IMR-90 (cell line): ENCODE measurements at regions not wholly inside any gene's neighbourhood (a gene's known extent, or its start where the extent isn't known, plus 50 kb on each side); places are given as distances from the start of the nearest gene placed in this dataset.

Experiments used
- ATAC-seq: fragments of 200-7000 bp; cut with Tn5 transposase; 2 replicates; pipeline ENCODE4 v1.9.1; 2020; ENCODE audit warnings: low read depth, mild to moderate bottlenecking, moderate library complexity
- BruUV-seq: library from RNA; stranded (reverse); fragments of 400-500 nt; replicated peaks from 2 replicates; lab custom pipeline; 2021; lab: Mats Ljungman, UMichigan
- CTCF ChIA-PET: fragments of 300-600 bp; formaldehyde crosslinking; extraction: SDS; loops from one replicate; lab custom pipeline; 2021; ENCODE audit warnings: antibody characterized with exemption; lab: Yijun Ruan, JAX
- POLR2A ChIA-PET: fragments of 300-600 bp; sonication (Branson Sonifier 250); formaldehyde crosslinking; loops from one replicate; lab custom pipeline; 2022; ENCODE audit warnings: antibody characterized with exemption; ENCODE audit not compliant: unreplicated experiment; lab: Charles Lee
- DNase-seq: peaks from one replicate; pipeline ENCODE4 v3.0.0; 2013
- H2AFZ ChIP-seq: replicated peaks from 2 replicates; pipeline ENCODE3; 2013; ENCODE audit warnings: low read length, mild to moderate bottlenecking; ENCODE audit not compliant: poor library complexity
- H2AK5ac ChIP-seq: 2 replicates; pipeline ENCODE4 v1.6.1; 2013; ENCODE audit warnings: low read depth, low read length, inconsistent platforms
- H2AK9ac ChIP-seq: replicated peaks from 2 replicates; pipeline ENCODE3; 2013; ENCODE audit warnings: mild to moderate bottlenecking, low read depth, low read length, moderate library complexity; ENCODE audit not compliant: poor library complexity
- H2BK120ac ChIP-seq: 2 replicates; pipeline ENCODE4 v1.6.1; 2013; ENCODE audit warnings: low read depth, low read length, inconsistent platforms
- H2BK15ac ChIP-seq: 3 replicates; pipeline ENCODE4 v1.6.1; 2013; ENCODE audit warnings: low read depth, low read length, inconsistent platforms
- H2BK20ac ChIP-seq: 2 replicates; pipeline ENCODE4 v1.6.1; 2013; ENCODE audit warnings: low read depth, mild to moderate bottlenecking, inconsistent platforms, low read length, moderate library complexity
- H2BK5ac ChIP-seq: 2 replicates; pipeline ENCODE4 v1.6.1; 2013; ENCODE audit warnings: mild to moderate bottlenecking, low read depth, low read length, inconsistent platforms; ENCODE audit not compliant: poor library complexity, severe bottlenecking
- H3K14ac ChIP-seq: replicated peaks from 2 replicates; pipeline ENCODE4 v1.6.1; 2013; ENCODE audit warnings: low read depth, low read length, inconsistent platforms
- H3K18ac ChIP-seq: 2 replicates; pipeline ENCODE4 v1.6.1; 2013; ENCODE audit warnings: low read depth, low read length, control low read depth
- H3K23ac ChIP-seq: 2 replicates; pipeline ENCODE4 v1.6.1; 2013; ENCODE audit warnings: low read depth, low read length, inconsistent platforms
- H3K27ac ChIP-seq: 2 replicates; pipeline ENCODE4 v1.5.1; 2013; ENCODE audit warnings: mild to moderate bottlenecking, control low read depth, low read length; ENCODE audit not compliant: insufficient read depth
- H3K27me3 ChIP-seq: 2 replicates; pipeline ENCODE4 v1.6.1; 2013; ENCODE audit warnings: low read length; ENCODE audit not compliant: control insufficient read depth, insufficient read depth
- H3K36me3 ChIP-seq: 2 replicates; pipeline ENCODE4 v1.6.1; 2013; ENCODE audit warnings: low read length, mixed read lengths; ENCODE audit not compliant: control insufficient read depth, insufficient read depth
- H3K4ac ChIP-seq: 2 replicates; pipeline ENCODE4 v1.6.1; 2013; ENCODE audit warnings: low read depth, low read length, inconsistent platforms
- H3K4me1 ChIP-seq: 2 replicates; pipeline ENCODE4 v1.6.1; 2013; ENCODE audit warnings: low read length, mixed read lengths; ENCODE audit not compliant: control insufficient read depth, insufficient read depth
- H3K4me2 ChIP-seq: 2 replicates; pipeline ENCODE4 v1.6.1; 2013; ENCODE audit warnings: low read depth, mild to moderate bottlenecking, control low read depth, low read length, moderate library complexity
- H3K4me3 ChIP-seq: 2 replicates; pipeline ENCODE4 v1.5.1; 2013; ENCODE audit warnings: low read depth, mild to moderate bottlenecking, control low read depth, low read length, moderate library complexity; ENCODE audit not compliant: insufficient read depth
- H3K56ac ChIP-seq: 2 replicates; pipeline ENCODE4 v1.6.1; 2013; ENCODE audit warnings: low read length, inconsistent platforms; ENCODE audit not compliant: insufficient read depth; ENCODE audit errors: extremely low read depth
- H3K79me1 ChIP-seq, 2 experiments: 2 replicates each; pipeline ENCODE4 v1.6.1; 2013; ENCODE audit warnings: low read length in 2 of 2, inconsistent platforms in 1 of 2, low read depth in 1 of 2
- H3K9ac ChIP-seq: 2 replicates; pipeline ENCODE4 v1.6.1; 2013; ENCODE audit warnings: low read depth, low read length, control low read depth
- H3K9me1 ChIP-seq: 2 replicates; pipeline ENCODE4 v1.6.1; 2013; ENCODE audit warnings: low read length, inconsistent platforms; ENCODE audit not compliant: insufficient read depth
- H3K9me3 ChIP-seq: 2 replicates; pipeline ENCODE4 v1.6.1; 2013; ENCODE audit warnings: low read length; ENCODE audit not compliant: control insufficient read depth, insufficient read depth
- H4K20me1 ChIP-seq: 2 replicates; pipeline ENCODE4 v1.6.1; 2013; ENCODE audit warnings: low read length, inconsistent platforms; ENCODE audit not compliant: insufficient read depth
- H4K5ac ChIP-seq: 2 replicates; pipeline ENCODE4 v1.6.1; 2013; ENCODE audit warnings: mild to moderate bottlenecking, low read depth, low read length, control low read depth
- H4K8ac ChIP-seq, 2 experiments: 2 replicates each; pipeline ENCODE4 v1.6.1; 2013; ENCODE audit warnings: low read depth in 2 of 2, low read length in 2 of 2, control low read depth in 1 of 2, inconsistent platforms in 1 of 2
- H4K91ac ChIP-seq: 2 replicates; pipeline ENCODE4 v1.6.1; 2013; ENCODE audit warnings: low read depth, low read length, inconsistent platforms; ENCODE audit not compliant: insufficient read depth
- CEBPB ChIP-seq: IDR thresholded peaks from 2 replicates; pipeline ENCODE4 v1.6.1; 2012; ENCODE audit warnings: low read depth, low read length, improper control_type of control experiment
- CTCF ChIP-seq: conservative IDR thresholded peaks from 2 replicates; pipeline ENCODE4 v1.5.1; 2012; ENCODE audit warnings: mild to moderate bottlenecking, low read depth, low read length, improper control_type of control experiment
- ELK1 ChIP-seq: fragments of 150-350 bp; IDR thresholded peaks from 2 replicates; pipeline ENCODE4 v1.6.1; 2016; ENCODE audit warnings: low read depth, mild to moderate bottlenecking, low read length, moderate library complexity, borderline replicate concordance
- MAZ ChIP-seq: IDR thresholded peaks from 2 replicates; pipeline ENCODE4 v1.6.1; 2012; ENCODE audit warnings: low read depth, mild to moderate bottlenecking, low read length, improper control_type of control experiment, moderate library complexity, borderline replicate concordance
- NFE2L2 ChIP-seq: fragments of 150-350 bp; IDR thresholded peaks from 2 replicates; pipeline ENCODE4 v1.6.1; 2016; ENCODE audit warnings: low read depth, mild to moderate bottlenecking, low read length
- POLR2A ChIP-seq: IDR thresholded peaks from 2 replicates; pipeline ENCODE4 v1.6.1; 2012; ENCODE audit warnings: mild to moderate bottlenecking, low read depth, low read length
- SMC3 ChIP-seq: fragments of 150-350 bp; IDR thresholded peaks from 2 replicates; pipeline ENCODE4 v1.6.1; 2016; ENCODE audit warnings: low read depth, mild to moderate bottlenecking, antibody characterized with exemption, low read length, moderate library complexity
- WGBS, 2 experiments: methylation state at CpG; one replicate each; pipeline versions ENCODE4 v1.1.5 to v1.1.7; 2013; ENCODE audit warnings: missing lambda C conversion rate in 2 of 2; ENCODE audit not compliant: insufficient read length in 1 of 2; ENCODE audit errors: extremely low coverage in 2 of 2; 5-methylcytosine and 5-hydroxymethylcytosine counted together
- dilution Hi-C: fragments of 300-500 bp; cut with HindIII; formaldehyde crosslinking; loops from one replicate; pipeline ENCODE4 v1.14.3; 2018; ENCODE audit warnings: low sequenced_read_pairs; ENCODE audit not compliant: unreplicated experiment
- in situ Hi-C: fragments of 300-500 bp; cut with MboI; formaldehyde crosslinking; loops from 3 replicates; pipeline ENCODE4 v1.14.3; 2019; ENCODE audit warnings: low sequenced_read_pairs, inconsistent platforms, mixed read lengths
- intact Hi-C: fragments of 100-400 bp; cut with micrococcal nuclease; formaldehyde crosslinking; loops from 2 replicates; pipeline ENCODE4 v1.10.0; 2022

GRCh38 chr9:3059781-3060468 lies 216.0 kb upstream of the PUM3 start:
- Histone ChIP-seq H4K8ac (no peak overlapping the region), H3K23ac (no peak overlapping the region), H3K4me1 (no peaks in the 10 kb centered on the region), H2AK5ac (no peak overlapping the region), H3K18ac (no peak overlapping the region), H3K4ac (no peak overlapping the region), H2BK20ac (no peak overlapping the region), H4K5ac (no peak overlapping the region), H2BK5ac (no peak overlapping the region), H3K9ac (no peak overlapping the region), H3K9me1 (no peaks in the 10 kb centered on the region), H2BK120ac (no peak overlapping the region), H3K27me3 (no peaks in the 10 kb centered on the region), H3K79me1 (no peaks in the 10 kb centered on the region), H3K4me2 (no peak overlapping the region), H2AK9ac (no peak overlapping the region), H3K14ac (no peak overlapping the region), H2BK15ac (no peak overlapping the region), H2AFZ (no peak overlapping the region), H3K56ac (no peak overlapping the region), H3K9me3 (no peaks in the 10 kb centered on the region), H4K20me1 (no peaks in the 10 kb centered on the region), H3K36me3 (no peaks in the 10 kb centered on the region), H3K4me3 (no peak overlapping the region), H3K27ac (no peak overlapping the region), H4K91ac (no peak overlapping the region)
- intact Hi-C loops (no loop called here), dilution Hi-C loops (no loop called here), in situ Hi-C loops (loop anchor here (25.0 kb wide), 1 partner anchor 98 kb away; no protein-coding TSS in a partner anchor)
- POLR2A ChIA-PET = no interaction called here
- no TSS peak for BruUV-seq
- ATAC-seq (no peak), DNase-seq (no peak)
- CTCF ChIA-PET = no interaction called here
- WGBS, 2 experiments = no CpG with 5 or more reads among the region's 3 CpGs
- TF ChIP-seq SMC3 = no peak
- TF ChIP-seq NFE2L2 = no peak
- TF ChIP-seq POLR2A = no peak
- no peak for TF ChIP-seq CEBPB
- no peak for TF ChIP-seq ELK1
- TF ChIP-seq MAZ = no peak
- no peak for TF ChIP-seq CTCF
